DND-41 (cell line): ENCODE measurements at regions not wholly inside any gene's neighbourhood (a gene's known extent, or its start where the extent isn't known, plus 50 kb on each side); places are given as distances from the start of the nearest gene placed in this dataset.

Experiments
- EZH2 ChIP-seq: IDR thresholded peaks from 3 replicates; pipeline ENCODE4 v1.6.1; 2012; ENCODE audit warnings: borderline replicate concordance, low read depth, mild to moderate bottlenecking, moderate library complexity, low read length, inconsistent platforms; ENCODE audit not compliant: severe bottlenecking
- TF ChIP-seq, protein P1 (sequence below): IDR thresholded peaks from 2 replicates; pipeline ENCODE4 v1.5.1; 2012; ENCODE audit warnings: borderline replicate concordance, low read length, moderate library complexity, mild to moderate bottlenecking; ENCODE audit not compliant: poor library complexity, severe bottlenecking; ENCODE audit errors: extremely low read depth

DNA sequence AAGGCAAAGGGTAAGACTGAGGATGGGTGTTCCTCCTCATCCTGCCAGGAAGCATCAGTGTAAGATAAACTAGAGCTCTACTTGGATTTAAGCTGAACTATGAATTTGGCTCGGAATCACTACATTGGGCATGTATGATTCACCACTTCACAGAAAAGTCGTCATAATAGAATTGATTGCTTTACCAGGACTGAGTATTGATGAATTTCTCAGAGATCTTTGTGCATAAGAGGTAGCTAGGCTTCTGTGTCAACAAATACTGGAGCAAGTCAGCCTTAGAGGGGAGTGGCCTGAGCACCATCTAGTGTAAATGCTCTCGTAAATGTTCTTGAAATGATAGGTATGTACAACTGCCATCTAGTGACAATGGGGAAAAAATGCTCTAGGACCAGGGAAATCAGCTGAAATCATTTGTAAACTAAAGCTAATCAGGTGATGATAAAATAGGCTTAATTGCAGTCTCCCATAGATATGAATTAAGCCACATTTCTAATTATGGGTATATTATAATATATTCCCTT, 309.5 kb upstream of the FMR1 start:
- TF ChIP-seq, protein P1, sequence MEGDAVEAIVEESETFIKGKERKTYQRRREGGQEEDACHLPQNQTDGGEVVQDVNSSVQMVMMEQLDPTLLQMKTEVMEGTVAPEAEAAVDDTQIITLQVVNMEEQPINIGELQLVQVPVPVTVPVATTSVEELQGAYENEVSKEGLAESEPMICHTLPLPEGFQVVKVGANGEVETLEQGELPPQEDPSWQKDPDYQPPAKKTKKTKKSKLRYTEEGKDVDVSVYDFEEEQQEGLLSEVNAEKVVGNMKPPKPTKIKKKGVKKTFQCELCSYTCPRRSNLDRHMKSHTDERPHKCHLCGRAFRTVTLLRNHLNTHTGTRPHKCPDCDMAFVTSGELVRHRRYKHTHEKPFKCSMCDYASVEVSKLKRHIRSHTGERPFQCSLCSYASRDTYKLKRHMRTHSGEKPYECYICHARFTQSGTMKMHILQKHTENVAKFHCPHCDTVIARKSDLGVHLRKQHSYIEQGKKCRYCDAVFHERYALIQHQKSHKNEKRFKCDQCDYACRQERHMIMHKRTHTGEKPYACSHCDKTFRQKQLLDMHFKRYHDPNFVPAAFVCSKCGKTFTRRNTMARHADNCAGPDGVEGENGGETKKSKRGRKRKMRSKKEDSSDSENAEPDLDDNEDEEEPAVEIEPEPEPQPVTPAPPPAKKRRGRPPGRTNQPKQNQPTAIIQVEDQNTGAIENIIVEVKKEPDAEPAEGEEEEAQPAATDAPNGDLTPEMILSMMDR, result peak; percentile 17
- no peak for TF ChIP-seq EZH2
